SK-N-SH (cell line): ENCODE measurements at regions not wholly inside any gene's neighbourhood (a gene's known extent, or its start where the extent isn't known, plus 50 kb on each side); places are given as distances from the start of the nearest gene placed in this dataset.
A peak's percentile ranks its signal among the peaks of the same experiment; 100 is the strongest.

Experiments
- CTCF ChIA-PET: fragments of 300-600, 350-600 bp; formaldehyde crosslinking; extraction: SDS; loops from one replicate; lab custom pipeline; 2021; lab: Yijun Ruan, JAX
- POLR2A ChIA-PET: fragments of 350-600 bp; sonication (Branson Sonifier 250); formaldehyde crosslinking; extraction: SDS; loops from one replicate; lab custom pipeline; 2020; ENCODE audit warnings: antibody characterized with exemption, inconsistent platforms; lab: Yijun Ruan, JAX
- DNase-seq: peaks from one replicate; pipeline ENCODE4 v3.0.0; 2012
- H2AFZ ChIP-seq: fragments of 200-600 bp; sonication (generic); 2 replicates; pipeline ENCODE4 v1.8.1; 2016; ENCODE audit warnings: antibody characterized with exemption, mild to moderate bottlenecking, low read depth
- H3F3A ChIP-seq: fragments of 200-600 bp; sonication (generic); replicated peaks from 2 replicates; pipeline ENCODE3; 2016; ENCODE audit warnings: antibody characterized with exemption, mild to moderate bottlenecking; ENCODE audit not compliant: insufficient read depth
- H3K27ac ChIP-seq, 2 experiments: fragments of 200-500 bp in 1 of 2; fragments of 200-600 bp in 1 of 2; sonication (Bioruptor generic) in 1 of 2; sonication (generic), shearing (Covaris generic) in 1 of 2; 2 replicates each; pipeline versions ENCODE4 v1.5.1 to v1.6.1; 2014 to 2016; ENCODE audit warnings: low read depth in 2 of 2, inconsistent platforms in 1 of 2, low read length in 1 of 2, mild to moderate bottlenecking in 1 of 2, mixed read lengths in 1 of 2
- H3K27me3 ChIP-seq: fragments of 200-600 bp; sonication (generic), shearing (Covaris generic); 2 replicates; pipeline ENCODE4 v1.6.1; 2016; ENCODE audit warnings: mixed run types; ENCODE audit not compliant: insufficient read depth
- H3K36me3 ChIP-seq, 2 experiments: fragments of 200-500 bp in 1 of 2; fragments of 200-600 bp in 1 of 2; sonication (Bioruptor generic) in 1 of 2; sonication (generic) in 1 of 2; replicated peaks in 1 of 2; 2 replicates each; pipeline versions ENCODE3 to v1.5.1; 2014 to 2016; ENCODE audit warnings: low read length in 1 of 2, mild to moderate bottlenecking in 1 of 2; ENCODE audit not compliant: insufficient read depth in 2 of 2, control insufficient read depth in 1 of 2
- H3K4me1 ChIP-seq, 2 experiments: fragments of 200-500 bp in 1 of 2; fragments of 200-600 bp in 1 of 2; sonication (Bioruptor generic) in 1 of 2; sonication (generic), shearing (Covaris generic) in 1 of 2; 2 replicates each; pipeline versions ENCODE4 v1.5.1 to v1.6.1; 2014 to 2016; ENCODE audit warnings: low read depth in 1 of 2, low read length in 1 of 2, mixed run types in 1 of 2; ENCODE audit not compliant: insufficient read depth in 2 of 2, control insufficient read depth in 1 of 2
- H3K4me2 ChIP-seq: fragments of 200-600 bp; sonication (generic), shearing (Covaris generic); 2 replicates; pipeline ENCODE4 v1.6.1; 2017; ENCODE audit warnings: mixed run types
- H3K4me3 ChIP-seq, 2 experiments: fragments of 200-500 bp in 1 of 2; fragments of 200-600 bp in 1 of 2; sonication (Bioruptor generic) in 1 of 2; sonication (generic), shearing (Covaris generic) in 1 of 2; 2 replicates each; pipeline versions ENCODE4 v1.5.1 to v1.8.1; 2014 to 2016; ENCODE audit warnings: low read depth in 2 of 2, inconsistent platforms in 1 of 2, low read length in 1 of 2, mild to moderate bottlenecking in 1 of 2, mixed read lengths in 1 of 2, moderate library complexity in 1 of 2
- H3K79me2 ChIP-seq: fragments of 200-600 bp; sonication (generic); 2 replicates; pipeline ENCODE4 v1.8.1; 2017; ENCODE audit warnings: mild to moderate bottlenecking; ENCODE audit not compliant: insufficient read depth
- H3K9ac ChIP-seq: fragments of 200-600 bp; sonication (generic); 2 replicates; pipeline ENCODE4 v1.6.1; 2017; ENCODE audit warnings: mixed run types
- H3K9me2 ChIP-seq: fragments of 200-600 bp; sonication (generic); 2 replicates; pipeline ENCODE4 v1.6.1; 2017; ENCODE audit warnings: mixed run types
- H3K9me3 ChIP-seq: fragments of 200-600 bp; sonication (generic); 2 replicates; pipeline ENCODE4 v1.6.1; 2017; ENCODE audit warnings: mixed run types, mild to moderate bottlenecking, moderate library complexity
- H4K20me1 ChIP-seq: fragments of 200-600 bp; sonication (generic); 2 replicates; pipeline ENCODE4 v1.6.1; 2017; ENCODE audit warnings: mild to moderate bottlenecking, mixed run types; ENCODE audit not compliant: insufficient read depth
- CHD2 ChIP-seq: fragments of 150-350 bp; IDR thresholded peaks from 2 replicates; pipeline ENCODE4 v1.6.1; 2018; ENCODE audit warnings: low read length; ENCODE audit not compliant: partially characterized antibody
- EZH2phosphoT487 ChIP-seq: fragments of 200-600 bp; sonication (generic); IDR thresholded peaks from 2 replicates; pipeline ENCODE4 v1.6.1; 2017; ENCODE audit warnings: low read depth, mixed run types, mild to moderate bottlenecking, antibody characterized with exemption, moderate library complexity, borderline replicate concordance
- FOSL2 ChIP-seq: IDR thresholded peaks from 2 replicates; pipeline ENCODE4 v1.4.0; 2012; ENCODE audit warnings: low read depth, mild to moderate bottlenecking, moderate library complexity, borderline replicate concordance
- FOXM1 ChIP-seq: IDR thresholded peaks from 2 replicates; pipeline ENCODE4 v1.4.0; 2012; ENCODE audit warnings: low read depth, mild to moderate bottlenecking
- GABPA ChIP-seq: IDR thresholded peaks from 2 replicates; pipeline ENCODE4 v1.4.0; 2012; ENCODE audit warnings: low read depth, mild to moderate bottlenecking
- GATA2 ChIP-seq: sonication (generic); formaldehyde crosslinking; IDR thresholded peaks from 2 replicates; pipeline ENCODE4 v1.5.0; 2020; ENCODE audit warnings: mild to moderate bottlenecking, missing genetic modification reagents
- JUND ChIP-seq: IDR thresholded peaks from 2 replicates; pipeline ENCODE4 v1.4.0; 2012
- MAX ChIP-seq: IDR thresholded peaks from 2 replicates; pipeline ENCODE4 v1.4.0; 2012; ENCODE audit warnings: low read depth
- MXI1 ChIP-seq: IDR thresholded peaks from 2 replicates; pipeline ENCODE4 v1.6.1; 2012; ENCODE audit warnings: mild to moderate bottlenecking, low read depth, low read length, improper control_type of control experiment
- NFIC ChIP-seq: IDR thresholded peaks from 2 replicates; pipeline ENCODE4 v1.4.0; 2012; ENCODE audit warnings: borderline replicate concordance
- NRF1 ChIP-seq: IDR thresholded peaks from 2 replicates; pipeline ENCODE4 v1.6.1; 2012; ENCODE audit warnings: low read depth, mild to moderate bottlenecking, low read length
- POLR2AphosphoS5 ChIP-seq: IDR thresholded peaks from 2 replicates; pipeline ENCODE4 v1.6.1; 2012; ENCODE audit warnings: low read depth, low read length
- RAD21 ChIP-seq: IDR thresholded peaks from 2 replicates; pipeline ENCODE4 v1.6.1; 2012; ENCODE audit warnings: mild to moderate bottlenecking, low read length
- RCOR1 ChIP-seq: fragments of 150-350 bp; IDR thresholded peaks from 2 replicates; pipeline ENCODE4 v1.6.1; 2017; ENCODE audit warnings: antibody characterized with exemption, low read length
- REST ChIP-seq: IDR thresholded peaks from 2 replicates; pipeline ENCODE4 v1.6.1; 2012; ENCODE audit warnings: mild to moderate bottlenecking, low read depth, low read length, moderate library complexity
- SMC3 ChIP-seq: IDR thresholded peaks from 2 replicates; pipeline ENCODE4 v1.6.1; 2012; ENCODE audit warnings: low read depth, low read length, improper control_type of control experiment
- TAF1 ChIP-seq: IDR thresholded peaks from 2 replicates; pipeline ENCODE4 v1.6.1; 2012; ENCODE audit warnings: low read depth, mild to moderate bottlenecking, low read length, moderate library complexity, borderline replicate concordance
- TCF12 ChIP-seq: IDR thresholded peaks from 2 replicates; pipeline ENCODE4 v1.4.0; 2012
- USF2 ChIP-seq: fragments of 150-350 bp; IDR thresholded peaks from 2 replicates; pipeline ENCODE4 v1.6.1; 2017; ENCODE audit warnings: antibody characterized with exemption, low read length, low read depth, borderline replicate concordance
- WGBS: methylation state at CpG from one replicate; pipeline ENCODE4 v1.1.6; 2017; ENCODE audit warnings: low lambda C conversion rate; 5-methylcytosine and 5-hydroxymethylcytosine counted together
- TF ChIP-seq, protein P1 (sequence below): IDR thresholded peaks from 2 replicates; pipeline ENCODE4; 2012
- TF ChIP-seq, protein P2 (sequence below): fragments of 150-350 bp; IDR thresholded peaks from 2 replicates; pipeline ENCODE4 v1.6.1; 2016; ENCODE audit warnings: mild to moderate bottlenecking, low read depth, low read length

GRCh38 chr6:144724818-144725217 is 439.7 kb downstream of the UTRN start:
- no peak overlapping the region for H2AFZ ChIP-seq
- no peak overlapping the region for H3K9ac ChIP-seq
- no peak overlapping the region for H3K4me3 ChIP-seq
- H4K20me1 ChIP-seq: no peaks in the 10 kb centered on the region
- no peaks in the 10 kb centered on the region for H3K36me3 ChIP-seq
- H3K27me3 ChIP-seq: no peaks in the 10 kb centered on the region
- no peaks in the 10 kb centered on the region for H3K79me2 ChIP-seq
- 58% methylated on average over 2 of the region's 2 CpGs for WGBS
- no peak overlapping the region for H3K4me2 ChIP-seq
- no peak for DNase-seq
- ChIA-PET CTCF (no interaction called here), POLR2A (no interaction called here)
- H3K9me2 ChIP-seq: no peaks in the 10 kb centered on the region
- no peaks in the 10 kb centered on the region for H3F3A ChIP-seq
- no peak overlapping the region for H3K27ac ChIP-seq
- peaks cover 0 to 6% of the 10 kb centered on the region in 2 experiments; a peak in 1 of 4 replicates for H3K4me1 ChIP-seq
- TF ChIP-seq POLR2AphosphoS5 (no peak), GATA2 (CRISPR knock-in tag) (no peak), NFIC (no peak), REST (no peak), MXI1 (no peak), FOSL2 (no peak), RCOR1 (no peak), NRF1 (no peak), MAX (no peak), FOXM1 (no peak), CHD2 (no peak), TCF12 (no peak), GABPA (no peak), TAF1 (no peak)
- no peaks in the 10 kb centered on the region for H3K9me3 ChIP-seq

DNA sequence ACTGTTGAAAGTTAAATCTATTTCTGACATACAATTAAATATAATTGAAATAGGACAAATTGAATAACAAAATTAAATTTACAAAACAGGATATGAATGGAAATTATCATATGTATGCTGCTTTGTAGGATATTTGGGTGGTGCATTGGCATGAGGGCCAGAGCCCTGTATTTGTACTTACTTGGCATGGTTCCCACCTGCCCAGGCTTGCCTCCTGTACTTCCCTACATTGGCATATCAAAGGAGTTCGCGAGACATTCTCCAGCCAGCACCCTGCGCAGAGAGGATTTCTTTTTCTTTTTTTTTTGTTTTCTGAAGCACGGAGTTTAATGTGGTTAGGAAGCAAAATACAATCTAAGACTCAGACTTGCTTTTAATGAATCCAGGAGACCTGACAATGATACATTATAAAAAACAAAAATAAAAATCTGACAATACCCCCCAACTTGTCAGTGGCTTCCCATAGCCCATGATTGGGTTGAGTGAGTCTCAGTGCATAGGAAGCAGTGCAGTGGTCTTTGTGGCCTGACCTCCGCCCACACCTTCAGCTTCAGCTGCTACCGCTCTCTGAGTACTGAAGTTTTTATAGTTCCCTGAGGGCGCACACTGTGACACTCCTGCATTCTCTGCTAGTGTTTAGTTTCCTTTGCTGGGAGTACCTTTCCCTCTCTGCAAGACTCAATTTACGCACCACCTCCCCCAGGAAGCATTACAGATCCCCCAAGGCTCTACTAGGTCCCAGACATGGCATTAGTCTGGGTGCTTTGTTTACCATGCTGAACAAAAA is 440.8 kb downstream of the UTRN start:
- H3K9me2 ChIP-seq: no peaks in the 10 kb centered on the region
- no peak overlapping the region for H3K4me2 ChIP-seq
- H4K20me1 ChIP-seq: no peaks in the 10 kb centered on the region
- no peak overlapping the region for H3K9ac ChIP-seq
- 81% methylated on average over 8 of the region's 8 CpGs for WGBS
- no peaks in the 10 kb centered on the region for H3K27me3 ChIP-seq
- TF ChIP-seq SMC3 (no peak), GABPA (no peak), RCOR1 (no peak), USF2 (no peak), CHD2 (no peak), MXI1 (no peak), RAD21 (no peak), NFIC (no peak), JUND (no peak), GATA2 (CRISPR knock-in tag) (no peak), EZH2phosphoT487 (no peak), TCF12 (no peak)
- TF ChIP-seq, protein P1, sequence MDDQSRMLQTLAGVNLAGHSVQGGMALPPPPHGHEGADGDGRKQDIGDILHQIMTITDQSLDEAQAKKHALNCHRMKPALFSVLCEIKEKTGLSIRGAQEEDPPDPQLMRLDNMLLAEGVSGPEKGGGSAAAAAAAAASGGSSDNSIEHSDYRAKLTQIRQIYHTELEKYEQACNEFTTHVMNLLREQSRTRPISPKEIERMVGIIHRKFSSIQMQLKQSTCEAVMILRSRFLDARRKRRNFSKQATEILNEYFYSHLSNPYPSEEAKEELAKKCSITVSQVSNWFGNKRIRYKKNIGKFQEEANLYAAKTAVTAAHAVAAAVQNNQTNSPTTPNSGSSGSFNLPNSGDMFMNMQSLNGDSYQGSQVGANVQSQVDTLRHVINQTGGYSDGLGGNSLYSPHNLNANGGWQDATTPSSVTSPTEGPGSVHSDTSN: no peak
- TF ChIP-seq, protein P2, sequence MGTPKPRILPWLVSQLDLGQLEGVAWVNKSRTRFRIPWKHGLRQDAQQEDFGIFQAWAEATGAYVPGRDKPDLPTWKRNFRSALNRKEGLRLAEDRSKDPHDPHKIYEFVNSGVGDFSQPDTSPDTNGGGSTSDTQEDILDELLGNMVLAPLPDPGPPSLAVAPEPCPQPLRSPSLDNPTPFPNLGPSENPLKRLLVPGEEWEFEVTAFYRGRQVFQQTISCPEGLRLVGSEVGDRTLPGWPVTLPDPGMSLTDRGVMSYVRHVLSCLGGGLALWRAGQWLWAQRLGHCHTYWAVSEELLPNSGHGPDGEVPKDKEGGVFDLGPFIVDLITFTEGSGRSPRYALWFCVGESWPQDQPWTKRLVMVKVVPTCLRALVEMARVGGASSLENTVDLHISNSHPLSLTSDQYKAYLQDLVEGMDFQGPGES: no peak
- ChIA-PET POLR2A (no interaction called here), CTCF (no interaction called here)
- no peaks in the 10 kb centered on the region for H3K9me3 ChIP-seq
- H3K36me3 ChIP-seq: no peaks in the 10 kb centered on the region
- no peak overlapping the region for H2AFZ ChIP-seq
- peak; percentile 3 for DNase-seq
- H3K79me2 ChIP-seq: no peaks in the 10 kb centered on the region
- peaks cover 0 to 6% of the 10 kb centered on the region in 2 experiments; a peak in 1 of 4 replicates for H3K4me1 ChIP-seq
- H3K27ac ChIP-seq: no peak overlapping the region
- no peak overlapping the region for H3K4me3 ChIP-seq
- no peaks in the 10 kb centered on the region for H3F3A ChIP-seq
